A549 (cell line): ENCODE measurements at regions not wholly inside any gene's neighbourhood (a gene's known extent, or its start where the extent isn't known, plus 50 kb on each side); places are given as distances from the start of the nearest gene placed in this dataset.

Experiments
- CBX2 ChIP-seq: fragments of 200-600 bp; sonication (generic); IDR thresholded peaks from 2 replicates; pipeline ENCODE4 v1.6.1; 2016; ENCODE audit warnings: low read depth, mild to moderate bottlenecking, borderline replicate concordance
- CHD4 ChIP-seq: fragments of 200-600 bp; sonication (generic); IDR thresholded peaks from 2 replicates; pipeline ENCODE4 v1.6.1; 2016; ENCODE audit warnings: antibody characterized with exemption, mild to moderate bottlenecking, borderline replicate concordance
- CTCF ChIP-seq: fragments of >200 bp; sonication (Bioruptor Twin); formaldehyde crosslinking; IDR thresholded peaks from 3 replicates; pipeline ENCODE4 v1.5.1; 2016
- ELK1 ChIP-seq: fragments of 150-350 bp; IDR thresholded peaks from 2 replicates; pipeline ENCODE4 v1.6.1; 2014; ENCODE audit warnings: low read depth, mild to moderate bottlenecking, low read length
- JUN ChIP-seq, 2 experiments: fragments of >200 bp; sonication (Bioruptor Twin); formaldehyde crosslinking; IDR thresholded peaks; 2 replicates in 1 of 2; 3 replicates in 1 of 2; pipeline ENCODE4 v1.6.1; 2016 to 2017
- PBX3 ChIP-seq: IDR thresholded peaks from 2 replicates; pipeline ENCODE4 v1.6.1; 2012
- POLR2A ChIP-seq: IDR thresholded peaks from 2 replicates; pipeline ENCODE4 v1.6.1; 2012; ENCODE audit warnings: mild to moderate bottlenecking, low read length
- RAD21 ChIP-seq, 2 experiments: fragments of >200 bp in 1 of 2; sonication (Bioruptor Twin) in 1 of 2; formaldehyde crosslinking in 1 of 2; IDR thresholded peaks in 1 of 2; conservative IDR thresholded peaks in 1 of 2; 2 replicates in 1 of 2; 3 replicates in 1 of 2; pipeline ENCODE4 v1.6.1; 2012 to 2018; ENCODE audit warnings: inconsistent platforms in 1 of 2
- RARB ChIP-seq: fragments of 250-450 bp; sonication (Bioruptor Pico); IDR thresholded peaks from 2 replicates; pipeline ENCODE4 v1.8.0; 2021; ENCODE audit warnings: mild to moderate bottlenecking, moderate library complexity
- RCOR1 ChIP-seq: fragments of 150-350 bp; IDR thresholded peaks from 2 replicates; pipeline ENCODE4 v1.6.1; 2014; ENCODE audit warnings: antibody characterized with exemption, low read length, low read depth
- REST ChIP-seq: fragments of 200-600 bp; sonication (generic); IDR thresholded peaks from 2 replicates; pipeline ENCODE4 v1.6.1; 2016; ENCODE audit warnings: antibody characterized with exemption, mild to moderate bottlenecking, moderate library complexity
- TFCP2L1 ChIP-seq: fragments of 250-450 bp; sonication (Bioruptor Pico); IDR thresholded peaks from 2 replicates; pipeline ENCODE4 v1.5.0; 2021; ENCODE audit warnings: mild to moderate bottlenecking
- TF ChIP-seq, protein P1 (sequence below): fragments of 450-650 bp; IDR thresholded peaks from 2 replicates; pipeline ENCODE4 v1.6.1; 2014; ENCODE audit warnings: antibody characterized with exemption
- TF ChIP-seq, protein P2 (sequence below): IDR thresholded peaks from 2 replicates; pipeline ENCODE4 v1.6.1; 2012

- TF ChIP-seq TFCP2L1 (CRISPR knock-in tag) (no peak), RCOR1 (no peak), POLR2A (no peak), RAD21 (conservative IDR thresholded peaks at IDR 0.05 in 1 of 2, IDR thresholded peaks at IDR 0.05 in 1 of 2) (no peak), JUN (IDR thresholded peaks at IDR 0.05) (no peak), CHD4 (no peak), CTCF (no peak), REST (no peak), CBX2 (no peak), RARB (CRISPR knock-in tag) (no peak), ELK1 (no peak), PBX3 (no peak)
- TF ChIP-seq, protein P1, sequence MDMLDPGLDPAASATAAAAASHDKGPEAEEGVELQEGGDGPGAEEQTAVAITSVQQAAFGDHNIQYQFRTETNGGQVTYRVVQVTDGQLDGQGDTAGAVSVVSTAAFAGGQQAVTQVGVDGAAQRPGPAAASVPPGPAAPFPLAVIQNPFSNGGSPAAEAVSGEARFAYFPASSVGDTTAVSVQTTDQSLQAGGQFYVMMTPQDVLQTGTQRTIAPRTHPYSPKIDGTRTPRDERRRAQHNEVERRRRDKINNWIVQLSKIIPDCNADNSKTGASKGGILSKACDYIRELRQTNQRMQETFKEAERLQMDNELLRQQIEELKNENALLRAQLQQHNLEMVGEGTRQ, result no peak
- TF ChIP-seq, protein P2, sequence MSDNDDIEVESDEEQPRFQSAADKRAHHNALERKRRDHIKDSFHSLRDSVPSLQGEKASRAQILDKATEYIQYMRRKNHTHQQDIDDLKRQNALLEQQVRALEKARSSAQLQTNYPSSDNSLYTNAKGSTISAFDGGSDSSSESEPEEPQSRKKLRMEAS, result no peak
These were observed 473.4 kb upstream of the GNPDA2 start for GRCh38 chr4:45199736-45200135.
